Putamen (tissue), 1 donor: ENCODE measurements at regions not wholly inside any gene's neighbourhood (a gene's known extent, or its start where the extent isn't known, plus 50 kb on each side); places are given as distances from the start of the nearest gene placed in this dataset.
"Not testable (repeated sequence)": the region's sequence is repeated elsewhere in the genome, so short reads cannot be mapped to it uniquely, and the experiment has no call there.

ENCODE experiments used
- DNase-seq: peaks from one replicate; pipeline ENCODE4 v3.0.0-alpha.2; 2016; ENCODE audit warnings: low spot score

DNA sequence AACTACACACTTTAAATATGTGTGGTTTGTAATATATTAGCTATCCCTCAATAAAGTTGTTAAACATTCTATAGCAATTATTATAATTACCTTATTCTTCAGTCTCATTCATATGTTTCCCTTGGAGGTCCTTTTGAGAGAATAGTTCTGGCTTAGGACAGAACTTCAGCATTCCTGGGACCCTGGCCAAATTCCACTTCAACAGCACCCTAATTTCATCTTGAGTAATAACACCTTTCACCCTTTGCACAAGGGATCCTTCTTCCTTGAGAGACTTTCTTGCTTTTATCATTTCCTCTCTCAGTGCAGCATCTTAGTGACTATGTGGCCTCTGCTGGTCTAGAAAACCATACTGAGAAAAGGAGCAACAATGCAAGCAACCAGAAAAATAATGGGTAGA, 255.9 kb downstream of the C11orf87 start:
- DNase-seq, result no peak

DNA sequence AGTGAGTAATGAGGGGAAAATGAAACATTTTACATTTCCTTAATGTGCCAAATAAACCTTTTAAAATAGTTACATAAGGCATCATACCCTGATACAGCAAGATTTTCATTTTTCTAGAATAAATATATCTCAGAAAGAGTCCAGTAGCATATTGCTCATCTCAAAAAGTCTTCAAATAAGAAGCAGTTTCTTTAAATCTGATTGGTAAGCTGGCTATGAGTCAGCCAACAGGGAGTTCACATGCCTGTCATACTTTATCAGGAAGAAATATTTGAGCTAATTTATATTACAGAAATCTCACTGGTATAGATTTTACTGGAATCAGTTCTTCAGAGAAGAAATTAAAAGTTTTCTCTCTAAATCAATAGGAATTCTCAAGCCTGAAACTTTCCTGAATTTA, 258.1 kb downstream of the C11orf87 start:
- no peak for DNase-seq

DNA sequence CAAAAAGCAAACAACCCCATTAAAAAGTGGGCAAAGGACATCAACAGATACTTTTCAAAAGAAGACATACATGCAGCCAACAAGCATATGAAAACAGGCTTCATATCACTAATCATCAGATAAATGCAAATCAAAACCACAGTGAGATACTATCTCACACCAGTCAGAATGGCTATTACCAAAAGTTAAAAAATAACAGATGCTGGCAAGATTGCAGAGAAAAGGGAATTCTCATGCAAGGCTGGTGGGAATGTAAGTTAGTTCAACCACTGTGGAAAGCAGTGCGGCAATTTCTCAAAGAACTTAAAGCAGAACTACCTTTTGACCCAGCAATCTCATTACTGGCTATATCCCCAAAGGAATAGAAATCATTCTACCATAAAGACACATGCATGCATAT, 260.8 kb downstream of the C11orf87 start:
- not testable (repeated sequence) for DNase-seq

DNA sequence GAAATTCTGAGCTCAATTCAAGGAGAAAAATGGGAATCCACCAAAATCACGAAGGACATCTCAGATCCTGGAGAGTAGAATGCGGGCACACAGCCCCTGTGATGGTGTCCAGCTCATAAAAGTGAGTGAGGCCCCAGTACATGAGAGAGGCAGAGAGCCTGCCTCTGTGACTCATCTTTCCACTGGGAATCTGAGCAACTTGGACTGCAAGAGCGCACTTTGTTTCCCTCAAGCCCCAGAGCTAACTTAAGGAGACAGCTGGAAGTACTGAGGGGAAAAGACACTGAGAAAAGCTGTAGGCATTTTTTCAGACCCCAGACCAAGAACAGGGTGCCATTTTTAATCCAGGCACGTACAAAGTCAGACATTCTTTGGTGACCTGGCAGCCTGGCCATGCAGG, 273.7 kb downstream of the C11orf87 start:
- no peak for DNase-seq

DNA sequence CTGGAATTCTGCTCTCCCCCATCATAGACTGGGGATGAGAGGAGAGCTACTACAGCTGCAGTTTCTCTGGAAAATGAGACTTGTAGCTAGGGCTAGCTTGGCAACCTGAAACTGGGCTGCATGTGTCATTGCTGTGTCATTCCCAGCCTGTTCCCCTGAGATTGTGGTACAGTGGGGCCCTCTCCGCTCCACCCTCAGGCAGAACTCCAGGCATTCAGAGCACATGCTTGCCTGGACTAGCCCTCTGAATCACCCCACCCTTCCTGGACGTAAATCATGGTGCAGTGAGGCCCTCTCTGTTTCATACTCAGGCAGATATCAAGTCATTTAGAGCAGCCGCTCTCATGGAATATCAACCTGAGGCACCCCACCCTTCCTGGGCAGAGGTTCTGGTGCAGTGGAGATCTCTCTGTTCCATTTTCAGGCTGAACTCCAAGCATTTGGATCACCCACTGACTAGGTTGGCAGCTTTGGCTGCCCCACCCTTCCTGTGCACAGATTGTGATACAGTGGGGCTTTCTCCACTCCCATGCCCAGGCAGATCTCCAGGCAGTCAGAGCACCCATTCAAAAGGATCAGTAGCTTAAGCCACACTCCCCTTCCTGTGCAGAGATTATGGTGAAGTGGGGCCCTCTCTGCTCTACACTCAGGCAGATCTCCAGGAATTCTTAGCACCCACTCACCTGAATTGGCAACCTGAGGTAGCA, 274.4 kb downstream of the C11orf87 start:
- DNase-seq, result no peak

DNA sequence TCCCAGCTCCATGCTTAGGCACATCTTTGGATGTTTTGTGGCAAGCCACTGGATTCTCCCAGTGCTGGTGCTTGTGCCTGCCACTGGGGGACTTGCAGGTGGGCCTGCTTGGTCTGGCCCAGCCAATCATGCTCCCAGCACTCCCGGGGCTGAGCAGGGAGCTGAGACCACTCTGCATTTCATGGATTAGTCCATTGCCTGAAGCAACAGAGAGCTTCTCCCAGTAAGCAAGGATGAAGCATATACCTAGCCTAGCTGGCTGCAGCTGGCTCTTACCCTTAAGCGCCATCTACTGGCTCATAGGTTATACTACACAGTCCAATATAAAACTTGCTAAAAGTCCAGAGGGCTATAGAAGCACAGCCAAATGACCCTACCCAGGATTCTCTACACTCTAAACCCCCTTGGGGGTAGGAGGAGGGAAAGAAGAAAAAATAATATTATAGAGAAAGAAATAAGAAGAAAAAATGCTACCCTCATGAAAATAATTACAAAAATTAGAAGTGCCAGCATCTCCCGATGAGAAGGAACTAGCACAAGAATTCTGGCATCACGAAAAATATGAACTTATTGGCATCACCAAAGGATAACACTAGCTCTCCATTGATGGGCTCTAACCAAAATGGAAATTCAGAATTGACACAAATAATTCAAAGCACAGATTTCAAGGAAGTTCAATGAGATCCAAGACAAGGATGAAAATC, 275.3 kb downstream of the C11orf87 start:
- DNase-seq, result no peak

DNA sequence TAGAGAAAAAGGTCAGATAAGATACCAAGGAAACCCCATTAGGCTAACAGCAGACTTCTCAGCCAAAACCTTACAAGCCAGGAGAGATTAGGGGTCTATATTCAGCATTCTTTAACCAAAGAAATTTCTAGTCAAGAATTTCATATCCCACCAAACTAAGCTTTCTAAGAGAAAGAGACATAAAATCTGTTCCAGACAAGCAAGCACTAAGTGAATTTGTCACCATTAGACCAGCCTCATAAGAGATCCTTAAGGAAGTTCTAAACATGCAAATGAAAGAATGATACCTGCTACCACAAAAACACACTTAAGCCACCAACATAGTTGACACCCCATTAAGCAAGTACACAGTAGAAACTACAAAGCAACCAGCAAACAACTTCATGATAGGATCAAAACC, 276.2 kb downstream of the C11orf87 start:
- DNase-seq, result no peak

DNA sequence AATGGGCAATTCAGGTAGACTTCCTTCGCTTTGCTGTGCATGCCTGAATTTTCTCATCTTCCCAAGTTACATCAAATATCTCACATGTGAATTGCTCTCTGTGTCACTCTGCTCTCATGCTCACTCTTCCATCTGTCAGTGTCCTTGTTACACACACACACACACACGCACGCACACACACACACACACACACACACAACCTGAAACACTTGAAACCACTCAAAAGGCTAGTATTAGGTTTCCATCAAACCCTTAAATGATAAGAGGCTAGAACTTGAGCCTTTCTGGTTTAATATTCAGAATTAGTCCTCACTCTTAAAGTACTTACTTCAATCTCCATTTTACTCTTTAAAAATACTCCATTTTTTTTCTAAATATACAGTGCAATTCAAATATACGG, 282.4 kb downstream of the C11orf87 start:
- no peak for DNase-seq

DNA sequence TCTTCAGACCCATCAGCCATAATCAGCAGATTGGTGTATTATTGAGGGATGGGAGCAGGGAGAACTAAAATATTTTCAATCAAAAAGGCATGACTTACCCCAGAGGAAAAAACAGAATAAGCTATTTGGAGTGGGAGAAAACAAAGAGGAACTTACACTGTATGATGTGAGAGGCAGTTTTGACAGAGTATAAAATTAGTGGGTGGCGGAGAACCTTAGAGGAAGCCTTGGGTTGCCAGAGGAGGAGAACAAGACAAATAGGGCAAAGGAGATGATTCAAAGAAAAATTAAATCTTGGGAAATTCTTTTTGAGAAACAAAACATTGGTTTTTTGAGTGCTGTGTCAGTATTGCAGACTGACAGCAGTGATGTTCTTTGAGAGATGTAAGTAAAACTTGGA, 285.0 kb downstream of the C11orf87 start:
- DNase-seq, result peak; percentile 44

DNA sequence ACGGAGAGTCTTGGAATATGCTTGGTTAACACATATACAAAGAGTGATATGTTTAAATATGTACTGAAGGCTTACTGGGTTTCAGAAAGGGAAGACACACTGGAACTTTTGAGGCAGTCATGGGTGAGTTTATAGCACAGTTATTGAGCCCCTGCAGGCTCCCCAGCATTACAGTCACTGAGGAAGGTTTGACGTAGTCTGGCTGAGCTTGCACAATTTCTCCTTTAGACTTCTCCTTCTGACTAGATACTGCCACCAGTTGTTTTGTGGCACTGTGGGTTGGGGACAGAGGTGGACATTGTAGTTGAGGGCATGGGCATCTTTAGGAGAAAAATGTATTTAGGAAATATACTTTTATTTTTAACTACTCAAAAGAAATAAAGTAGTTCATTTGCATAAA, 285.4 kb downstream of the C11orf87 start:
- no peak for DNase-seq

DNA sequence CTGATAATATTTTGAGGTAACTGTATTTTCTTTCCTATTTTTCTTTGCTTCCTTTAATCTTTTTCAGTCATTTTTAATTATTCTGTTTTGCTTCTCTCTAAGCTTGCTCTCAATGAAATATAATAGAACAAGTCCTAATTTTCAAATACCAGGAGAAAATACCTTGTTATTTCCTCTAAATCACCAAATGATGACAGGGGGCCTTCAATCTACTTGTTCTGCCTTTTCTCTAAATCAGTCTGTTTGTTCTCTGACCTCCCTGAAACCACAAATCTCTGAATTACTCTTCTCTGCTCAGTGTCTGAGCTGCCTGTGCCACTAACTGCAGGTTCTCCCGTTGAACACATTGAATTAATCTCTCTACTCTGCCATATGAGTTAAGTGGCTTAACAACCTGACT, 286.2 kb downstream of the C11orf87 start:
- DNase-seq, result no peak

DNA sequence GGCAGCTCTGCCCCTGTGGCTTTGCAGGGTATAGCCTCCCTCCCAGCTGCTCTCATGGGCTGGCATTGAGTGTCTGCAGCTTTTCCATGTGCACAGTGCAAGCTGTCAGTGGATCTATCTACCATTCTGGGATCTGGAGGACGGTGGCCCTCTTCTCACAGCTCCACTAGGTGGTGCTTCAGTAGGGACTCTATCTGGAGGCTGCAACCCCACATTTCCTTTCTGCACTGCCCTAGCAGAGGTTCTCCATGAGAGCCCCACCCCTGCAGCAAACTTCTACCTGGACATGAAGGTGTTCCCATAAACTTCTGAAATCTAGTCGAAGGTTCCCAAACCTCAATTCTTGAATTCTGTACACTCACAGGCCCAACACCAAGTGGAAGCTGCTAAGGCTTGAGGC, 292.5 kb downstream of the C11orf87 start:
- not testable (repeated sequence) for DNase-seq

DNA sequence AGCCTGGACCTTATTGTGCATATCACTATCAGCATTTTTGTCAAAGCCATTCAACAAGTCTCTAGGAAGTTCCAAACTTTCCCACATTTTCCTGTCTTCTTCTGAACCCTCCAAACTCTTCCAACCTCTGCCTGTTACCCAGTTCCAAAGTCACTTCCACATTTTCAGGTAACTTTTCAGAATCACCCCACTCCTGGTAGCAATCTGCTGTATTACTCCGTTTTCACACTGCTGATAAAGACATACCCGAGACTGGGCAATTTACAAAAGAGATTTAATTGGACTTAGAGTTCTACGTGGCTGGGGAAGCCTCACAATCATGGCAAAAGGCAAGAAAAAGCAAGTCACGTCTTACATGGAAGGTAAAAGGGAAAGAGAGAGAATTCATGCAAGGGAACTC, 293.4 kb downstream of the C11orf87 start:
- not testable (repeated sequence) for DNase-seq

DNA sequence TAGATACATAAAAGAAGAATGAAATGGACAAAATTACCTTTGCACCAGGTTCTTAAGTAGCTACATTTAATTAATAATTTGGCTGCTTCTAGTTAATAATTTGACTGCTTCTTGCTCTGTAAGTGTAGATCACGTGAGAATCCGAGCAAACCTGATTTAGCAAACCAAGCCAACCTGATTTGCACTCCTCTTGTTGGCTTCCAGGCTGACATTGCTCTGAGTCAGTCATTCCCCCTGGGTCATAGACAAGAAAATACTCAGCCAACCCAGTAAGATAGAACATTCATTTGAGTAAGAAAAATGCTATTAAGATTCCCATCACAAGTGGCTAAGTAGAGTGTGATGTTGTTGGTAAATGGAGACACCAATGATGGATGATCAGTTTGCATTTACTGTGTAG, 304.1 kb downstream of the C11orf87 start:
- no peak for DNase-seq

DNA sequence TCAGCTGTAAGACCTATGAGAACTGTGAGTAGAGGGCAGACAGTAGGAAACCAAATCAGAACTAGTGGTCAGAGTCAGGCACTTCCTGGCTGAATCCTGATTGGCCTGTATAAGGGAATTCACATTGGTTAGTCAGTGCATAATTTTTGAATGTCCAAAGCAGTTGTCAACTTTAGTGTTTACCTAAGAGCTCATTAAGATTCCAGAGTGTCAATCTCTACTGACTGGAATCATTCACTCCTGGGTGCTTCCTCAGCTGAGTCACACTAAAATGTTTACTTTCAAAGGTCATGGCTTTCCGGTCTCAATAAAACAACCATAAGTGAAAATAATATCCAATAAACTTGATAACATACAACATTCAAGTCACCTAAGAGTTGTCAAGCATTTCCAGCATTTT, 306.1 kb downstream of the C11orf87 start:
- no peak for DNase-seq

DNA sequence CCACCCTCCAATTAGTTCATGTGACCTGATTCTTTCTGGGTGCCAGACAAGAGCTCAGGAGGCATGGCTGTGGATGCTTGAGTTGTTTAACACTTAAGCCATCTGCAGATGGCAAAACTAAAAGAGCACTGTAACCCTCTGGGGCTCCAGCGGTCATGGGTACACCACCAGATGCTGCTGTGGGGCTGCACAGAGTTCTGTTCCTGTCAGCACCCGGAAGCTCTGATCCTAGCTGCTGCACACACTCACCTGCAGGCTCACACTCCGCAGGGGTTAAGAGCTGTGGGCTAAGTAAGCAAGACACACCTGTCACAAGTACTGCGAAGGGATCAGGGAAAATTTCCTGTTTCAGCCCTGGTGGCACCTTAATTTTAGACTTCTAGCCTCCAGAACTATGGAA, 307.8 kb downstream of the C11orf87 start:
- no peak for DNase-seq

DNA sequence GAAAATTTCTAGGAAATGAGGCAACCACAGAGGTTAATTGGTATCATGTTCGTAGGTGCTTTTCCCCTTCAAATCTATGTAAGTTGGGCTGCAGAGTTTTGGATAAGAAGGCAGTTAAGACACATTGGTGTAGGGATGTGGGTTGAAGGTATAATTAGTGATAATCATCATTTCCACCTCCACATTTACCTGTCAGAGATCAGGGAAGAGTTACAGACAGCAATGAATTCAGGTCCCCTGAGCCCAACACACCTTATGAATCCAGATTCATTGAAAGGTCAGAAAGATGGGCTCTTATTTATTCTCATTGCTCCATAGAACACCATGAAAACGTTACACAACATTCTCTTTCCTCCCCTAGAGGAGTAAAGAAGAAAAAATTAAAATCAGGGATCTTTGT, 308.7 kb downstream of the C11orf87 start:
- DNase-seq, result peak; percentile 69

DNA sequence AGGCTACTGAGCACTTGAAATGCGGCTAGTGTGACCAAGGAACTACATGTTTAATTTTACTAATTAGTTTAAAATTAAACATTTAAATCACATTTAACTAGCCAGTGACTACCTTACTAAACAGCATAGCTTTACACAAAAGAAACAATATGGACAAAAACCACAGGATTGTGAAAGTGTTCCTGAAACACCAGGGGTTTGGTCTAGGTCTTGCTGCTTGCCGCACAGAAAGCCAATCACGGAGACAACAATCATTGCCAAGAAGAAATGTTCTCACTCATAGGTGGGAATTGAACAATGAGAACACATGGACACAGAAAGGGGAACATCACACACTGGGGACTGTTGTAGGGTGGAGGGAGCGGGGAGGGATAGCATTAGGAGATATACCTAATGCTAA, 309.5 kb downstream of the C11orf87 start:
- DNase-seq, result no peak

DNA sequence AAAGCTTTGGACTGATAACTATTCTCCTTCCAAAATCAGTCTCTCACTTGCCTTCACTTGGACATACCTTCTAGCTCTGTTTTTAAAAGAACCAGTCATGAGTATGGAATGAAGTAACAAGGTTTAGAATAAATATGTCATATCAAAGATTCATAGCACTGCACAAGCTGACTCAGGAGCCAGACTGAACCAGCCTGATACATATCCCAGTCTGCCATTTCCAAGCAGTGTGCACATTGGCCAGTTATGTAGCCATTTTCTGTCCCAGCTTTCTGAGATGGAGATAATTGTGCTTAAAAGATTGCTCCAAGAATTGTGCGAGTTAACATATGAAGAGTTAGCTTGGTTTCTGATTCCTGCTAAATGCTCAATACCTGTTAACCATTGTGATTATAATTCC, 311.3 kb downstream of the C11orf87 start:
- DNase-seq, result no peak

DNA sequence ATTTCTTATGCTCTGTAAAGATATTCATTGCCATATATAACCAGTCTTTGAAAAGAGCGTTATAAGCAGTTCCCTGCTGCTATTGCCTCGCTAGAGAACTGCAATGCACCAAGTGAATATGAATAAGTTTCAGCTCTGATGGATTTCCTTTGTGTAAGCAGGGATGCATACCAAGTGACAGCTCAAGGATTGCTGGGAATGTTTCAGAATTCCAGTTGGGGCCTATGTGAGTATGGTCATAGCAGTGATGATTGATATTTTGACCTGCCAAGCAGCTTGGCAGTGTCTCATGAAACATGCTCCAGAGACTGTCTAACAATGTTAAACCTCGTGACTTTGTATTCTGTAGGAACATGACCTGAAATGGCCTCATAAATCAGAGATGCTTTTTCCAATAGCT, 312.6 kb downstream of the C11orf87 start:
- DNase-seq, result no peak

DNA sequence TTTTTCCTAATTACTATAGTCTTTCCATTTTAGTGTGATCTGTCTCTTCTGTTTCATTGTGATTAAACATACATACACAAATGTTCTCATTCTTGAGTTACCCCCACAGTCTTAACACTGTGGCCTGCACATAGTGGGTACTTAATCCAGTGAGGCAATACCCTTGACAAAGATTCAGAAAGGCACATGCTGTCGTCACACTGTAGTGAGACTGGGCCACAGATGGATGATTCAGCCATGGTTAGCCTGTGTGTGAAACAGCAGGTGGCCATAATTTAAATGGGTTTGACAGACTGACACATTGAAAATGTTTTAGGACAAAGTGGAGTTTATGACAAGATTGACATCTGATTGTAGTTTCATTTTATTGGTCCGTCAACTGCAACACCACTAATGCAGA, 313.1 kb downstream of the C11orf87 start:
- no peak for DNase-seq

DNA sequence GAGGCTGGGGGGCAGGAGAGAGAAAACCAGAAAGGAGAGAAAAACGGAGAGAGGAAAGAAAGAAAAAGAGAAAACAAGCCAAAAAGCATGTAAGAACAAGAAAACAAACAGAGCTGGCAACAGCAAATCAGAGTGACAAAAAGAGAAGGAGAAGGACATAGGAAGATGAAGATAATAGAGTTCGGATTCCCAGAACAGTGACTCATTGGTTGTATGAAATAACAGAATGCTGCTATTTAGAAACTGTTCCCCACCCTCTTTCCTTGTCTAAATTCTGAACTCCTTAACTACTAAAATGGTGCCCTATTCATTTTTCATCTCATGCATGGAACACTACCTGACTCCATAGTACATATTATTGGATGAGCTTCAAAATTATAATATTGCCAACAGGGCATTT, 317.4 kb downstream of the C11orf87 start:
- no peak for DNase-seq

DNA sequence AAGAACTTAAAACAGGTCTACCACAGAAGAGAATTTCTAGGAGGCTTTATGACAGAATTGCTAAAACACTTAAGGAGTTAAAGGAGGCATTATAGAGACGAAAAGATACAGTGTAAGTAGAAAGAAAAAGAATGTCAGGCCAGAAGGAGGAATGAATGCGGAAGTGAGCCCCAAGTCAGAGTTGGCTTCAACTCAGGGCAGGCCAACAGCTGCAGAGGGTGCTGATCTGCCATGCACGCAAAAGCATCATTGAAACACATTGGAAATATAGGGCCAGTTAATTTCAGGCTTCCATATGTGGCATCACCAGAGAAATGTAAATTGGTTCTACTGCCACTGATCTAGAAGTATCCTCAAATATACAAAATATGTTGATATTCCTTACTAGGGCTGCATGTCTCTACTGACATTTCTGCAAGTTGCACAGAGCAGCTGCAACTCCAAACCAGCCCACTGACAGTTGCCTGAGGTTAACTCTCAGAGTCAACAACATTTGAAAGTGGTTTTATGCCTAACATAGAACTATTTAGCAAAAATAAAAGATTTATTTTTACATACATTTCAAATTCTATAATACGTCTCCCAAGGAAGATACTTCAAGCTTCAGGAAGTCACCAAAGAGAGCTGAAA, 324.1 kb downstream of the C11orf87 start:
- DNase-seq, result no peak

DNA sequence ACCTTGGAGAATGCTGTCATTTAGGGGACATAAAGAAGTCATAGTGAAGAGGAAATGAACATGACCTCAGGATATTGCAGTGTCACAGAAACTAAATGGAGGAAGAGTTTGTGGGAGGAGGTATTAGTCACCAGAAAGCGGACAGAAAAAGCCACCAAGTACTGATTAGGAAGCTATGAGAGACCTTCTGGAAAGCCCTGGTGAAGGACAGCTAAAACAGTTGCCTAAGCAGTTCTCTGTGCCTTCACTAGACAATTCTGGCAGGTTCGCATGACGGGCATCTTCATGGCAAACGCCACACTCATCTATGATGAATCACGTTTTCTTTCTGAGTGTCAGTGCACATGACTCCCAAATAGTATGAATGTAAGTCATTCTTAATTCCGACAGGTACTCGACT, 325.8 kb downstream of the C11orf87 start:
- no peak for DNase-seq
